OCI-LY3 (cell line): ENCODE measurements at regions not wholly inside any gene's neighbourhood (a gene's known extent, or its start where the extent isn't known, plus 50 kb on each side); places are given as distances from the start of the nearest gene placed in this dataset.

Source experiments
- H2AFZ ChIP-seq: fragments of 200-600, 300-600 bp; shearing (Covaris generic); 2 replicates; pipeline ENCODE4 v1.6.0; 2014; ENCODE audit warnings: antibody characterized with exemption, low read depth, low read length
- H3K27ac ChIP-seq: fragments of 200-600, 300-600 bp; sonication (generic); 2 replicates; pipeline ENCODE4 v1.5.1; 2014; ENCODE audit warnings: mild to moderate bottlenecking, low read length, moderate library complexity, mixed read lengths
- H3K27me3 ChIP-seq: fragments of 200-600, 300-600 bp; sonication (generic); 2 replicates; pipeline ENCODE4 v1.6.1; 2014; ENCODE audit warnings: low read depth, low read length, mixed read lengths
- H3K36me3 ChIP-seq: fragments of 200-600, 300-600 bp; sonication (generic); replicated peaks from 2 replicates; pipeline ENCODE3; 2014; ENCODE audit warnings: low read depth, low read length, mixed read lengths
- H3K4me1 ChIP-seq: fragments of 300-600, 200-600 bp; sonication (generic); 2 replicates; pipeline ENCODE4 v1.6.1; 2014; ENCODE audit warnings: low read length, mixed read lengths
- H3K4me2 ChIP-seq: fragments of 200-600, 300-600 bp; sonication (generic); 2 replicates; pipeline ENCODE4 v1.6.1; 2014; ENCODE audit warnings: low read length, mixed read lengths
- H3K4me3 ChIP-seq: fragments of 300-600, 200-600 bp; sonication (generic); 2 replicates; pipeline ENCODE4 v1.5.1; 2014; ENCODE audit warnings: antibody characterized with exemption, mild to moderate bottlenecking, low read length, moderate library complexity
- H3K79me2 ChIP-seq: fragments of 300-600, 200-600 bp; shearing (Covaris generic); 2 replicates; pipeline ENCODE4 v1.6.1; 2014; ENCODE audit warnings: mild to moderate bottlenecking, low read length, mixed read lengths
- H3K9ac ChIP-seq: fragments of 300-600, 200-600 bp; shearing (Covaris generic); 2 replicates; pipeline ENCODE4 v1.6.0; 2014; ENCODE audit warnings: mild to moderate bottlenecking, low read length, moderate library complexity
- H3K9me3 ChIP-seq: fragments of 200-600, 300-600 bp; shearing (Covaris generic); 2 replicates; pipeline ENCODE4 v1.6.1; 2014; ENCODE audit warnings: low read length, mixed read lengths; ENCODE audit not compliant: insufficient read depth
- H4K20me1 ChIP-seq: fragments of 200-600, 300-600 bp; sonication (generic); 2 replicates; pipeline ENCODE4 v1.6.1; 2016; ENCODE audit warnings: low read length, mixed read lengths; ENCODE audit not compliant: insufficient read depth
- EZH2phosphoT487 ChIP-seq: fragments of 200-600 bp; shearing (Covaris generic); IDR thresholded peaks from 2 replicates; pipeline ENCODE4 v1.6.1; 2018; ENCODE audit warnings: antibody characterized with exemption, mixed run types, low read depth
- TF ChIP-seq, protein P1 (sequence below): fragments of 200-600, 300-600 bp; sonication (generic); IDR thresholded peaks from 2 replicates; pipeline ENCODE4 v1.5.1; 2014; ENCODE audit warnings: antibody characterized with exemption, low read length, low read depth

DNA sequence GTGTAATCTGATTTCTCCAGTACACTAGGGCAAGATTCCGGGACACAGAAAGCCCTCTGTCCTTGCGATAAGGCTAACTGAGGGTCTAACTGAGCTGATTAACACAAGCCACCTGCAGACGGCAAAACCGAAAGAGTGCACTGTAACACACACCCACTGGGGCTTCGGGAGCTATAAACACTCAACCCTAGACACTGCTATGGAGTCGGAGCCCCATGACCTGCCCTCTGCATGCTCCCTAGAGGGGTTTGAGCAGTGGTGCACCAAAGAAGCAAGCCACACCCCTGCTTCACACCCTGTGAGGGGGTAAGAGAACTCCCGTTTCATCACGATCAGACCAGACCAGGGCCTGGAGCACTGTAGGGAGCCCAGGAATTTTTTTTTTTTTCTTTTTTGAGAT, 72.4 kb downstream of the DMRTA2 start:
- Histone ChIP-seq H3K9me3 (no peaks in the 10 kb centered on the region), H3K27ac (no peak overlapping the region), H4K20me1 (no peaks in the 10 kb centered on the region), H3K4me3 (no peak overlapping the region), H3K4me1 (no peaks in the 10 kb centered on the region), H3K79me2 (no peaks in the 10 kb centered on the region), H3K36me3 (no peaks in the 10 kb centered on the region), H3K27me3 (peaks cover 7% of the 10 kb centered on the region; the same call in 1 of the 2 replicates), H2AFZ (no peak overlapping the region), H3K4me2 (no peak overlapping the region), H3K9ac (no peak overlapping the region)
- TF ChIP-seq EZH2phosphoT487 = no peak
- TF ChIP-seq, protein P1, sequence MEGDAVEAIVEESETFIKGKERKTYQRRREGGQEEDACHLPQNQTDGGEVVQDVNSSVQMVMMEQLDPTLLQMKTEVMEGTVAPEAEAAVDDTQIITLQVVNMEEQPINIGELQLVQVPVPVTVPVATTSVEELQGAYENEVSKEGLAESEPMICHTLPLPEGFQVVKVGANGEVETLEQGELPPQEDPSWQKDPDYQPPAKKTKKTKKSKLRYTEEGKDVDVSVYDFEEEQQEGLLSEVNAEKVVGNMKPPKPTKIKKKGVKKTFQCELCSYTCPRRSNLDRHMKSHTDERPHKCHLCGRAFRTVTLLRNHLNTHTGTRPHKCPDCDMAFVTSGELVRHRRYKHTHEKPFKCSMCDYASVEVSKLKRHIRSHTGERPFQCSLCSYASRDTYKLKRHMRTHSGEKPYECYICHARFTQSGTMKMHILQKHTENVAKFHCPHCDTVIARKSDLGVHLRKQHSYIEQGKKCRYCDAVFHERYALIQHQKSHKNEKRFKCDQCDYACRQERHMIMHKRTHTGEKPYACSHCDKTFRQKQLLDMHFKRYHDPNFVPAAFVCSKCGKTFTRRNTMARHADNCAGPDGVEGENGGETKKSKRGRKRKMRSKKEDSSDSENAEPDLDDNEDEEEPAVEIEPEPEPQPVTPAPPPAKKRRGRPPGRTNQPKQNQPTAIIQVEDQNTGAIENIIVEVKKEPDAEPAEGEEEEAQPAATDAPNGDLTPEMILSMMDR = no peak

- Histone ChIP-seq H3K9ac (no peak overlapping the region), H3K27me3 (peaks cover 7% of the 10 kb centered on the region; the same call in 1 of the 2 replicates), H3K4me1 (no peaks in the 10 kb centered on the region), H2AFZ (no peak overlapping the region), H3K9me3 (no peaks in the 10 kb centered on the region), H3K27ac (no peak overlapping the region), H3K79me2 (no peaks in the 10 kb centered on the region), H3K4me3 (no peak overlapping the region), H3K4me2 (no peak overlapping the region), H3K36me3 (no peaks in the 10 kb centered on the region), H4K20me1 (no peaks in the 10 kb centered on the region)
- TF ChIP-seq EZH2phosphoT487 = no peak
- TF ChIP-seq, protein P1 = no peak
Observed at GRCh38 chr1:50350421-50350820, 72.8 kb downstream of the DMRTA2 start.

DNA sequence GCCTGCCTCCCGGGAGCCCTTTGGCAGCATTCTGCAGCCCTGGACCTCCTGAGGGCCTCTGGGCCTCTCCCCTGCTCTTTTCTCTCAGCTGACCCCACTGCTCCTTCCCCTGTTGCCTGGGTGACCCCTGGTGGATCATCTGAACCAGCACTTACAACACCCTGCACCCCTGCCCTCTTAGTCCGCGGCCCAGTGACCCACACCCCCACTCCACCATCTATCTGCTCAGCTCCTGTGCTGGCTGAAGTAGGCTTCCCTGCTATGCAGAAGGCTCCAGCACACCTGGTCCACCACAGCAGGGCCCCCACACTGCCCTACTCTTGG, 74.0 kb downstream of the DMRTA2 start:
- H3K4me2 ChIP-seq = no peak overlapping the region

DNA sequence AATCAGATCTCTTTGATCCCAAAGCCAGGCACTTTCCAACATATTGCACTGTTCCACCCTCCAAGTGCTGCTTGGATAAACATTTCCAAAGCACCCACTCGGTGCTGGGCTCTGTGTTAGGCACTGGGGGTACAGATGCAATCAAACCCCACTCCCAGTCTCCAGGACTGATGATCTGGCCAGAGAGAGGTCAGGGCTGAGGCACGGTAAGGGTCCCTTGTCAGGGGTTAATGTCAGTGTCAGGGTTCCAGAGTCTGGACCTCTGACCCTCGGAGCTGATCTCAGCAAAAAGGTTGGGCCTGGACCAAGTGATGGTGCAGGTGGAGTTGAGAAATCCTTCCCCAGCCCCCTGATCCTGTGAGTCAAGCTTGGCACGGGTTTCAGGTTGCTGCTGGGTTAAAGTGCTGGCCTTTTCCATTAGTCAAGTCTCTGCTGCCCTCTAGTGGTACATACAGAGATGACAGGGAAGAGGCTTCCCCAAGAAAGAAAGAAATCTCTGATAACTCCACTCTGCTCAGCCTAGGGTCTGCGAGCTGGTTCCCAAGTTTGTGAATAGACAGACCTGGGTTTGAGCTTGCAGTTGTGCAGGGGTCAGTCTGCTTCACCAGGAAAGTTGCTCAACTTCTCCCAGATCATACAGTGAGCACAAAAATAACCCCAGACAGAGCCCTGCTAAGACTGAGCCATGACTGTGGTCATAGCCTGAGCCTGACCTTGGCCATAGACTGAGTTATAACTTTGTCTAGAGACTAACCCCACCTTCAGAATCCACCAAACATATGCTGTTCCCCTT, 74.6 kb downstream of the DMRTA2 start:
- no peaks in the 10 kb centered on the region for H3K4me1 ChIP-seq
- H4K20me1 ChIP-seq = no peaks in the 10 kb centered on the region
- H3K9ac ChIP-seq = no peak overlapping the region
- no peak overlapping the region for H2AFZ ChIP-seq
- H3K4me3 ChIP-seq = no peak overlapping the region
- no peak overlapping the region for H3K4me2 ChIP-seq
- no peaks in the 10 kb centered on the region for H3K79me2 ChIP-seq
- no peaks in the 10 kb centered on the region for H3K9me3 ChIP-seq
- no peaks in the 10 kb centered on the region for H3K36me3 ChIP-seq
- H3K27ac ChIP-seq = no peak overlapping the region
- H3K27me3 ChIP-seq = peaks cover 7% of the 10 kb centered on the region; the same call in 1 of the 2 replicates
- no peak for TF ChIP-seq EZH2phosphoT487
- TF ChIP-seq, protein P1 = peak; percentile 70

More for the DNA sequence above, 74.0 kb downstream of the DMRTA2 start:
- H3K27ac ChIP-seq = no peak overlapping the region
- H3K79me2 ChIP-seq = no peaks in the 10 kb centered on the region
- TF ChIP-seq, protein P1 = no peak
- TF ChIP-seq EZH2phosphoT487 = no peak
- no peaks in the 10 kb centered on the region for H3K36me3 ChIP-seq
- H2AFZ ChIP-seq = no peak overlapping the region
- peaks cover 7% of the 10 kb centered on the region; the same call in 1 of the 2 replicates for H3K27me3 ChIP-seq
- no peak overlapping the region for H3K9ac ChIP-seq
- no peaks in the 10 kb centered on the region for H4K20me1 ChIP-seq
- no peaks in the 10 kb centered on the region for H3K9me3 ChIP-seq
- no peaks in the 10 kb centered on the region for H3K4me1 ChIP-seq
- H3K4me3 ChIP-seq = no peak overlapping the region
